ENCODE measurements at regions not wholly inside any gene's neighbourhood (a gene's known extent, or its start where the extent isn't known, plus 50 kb on each side); places are given as distances from the start of the nearest gene placed in this dataset.

DNA sequence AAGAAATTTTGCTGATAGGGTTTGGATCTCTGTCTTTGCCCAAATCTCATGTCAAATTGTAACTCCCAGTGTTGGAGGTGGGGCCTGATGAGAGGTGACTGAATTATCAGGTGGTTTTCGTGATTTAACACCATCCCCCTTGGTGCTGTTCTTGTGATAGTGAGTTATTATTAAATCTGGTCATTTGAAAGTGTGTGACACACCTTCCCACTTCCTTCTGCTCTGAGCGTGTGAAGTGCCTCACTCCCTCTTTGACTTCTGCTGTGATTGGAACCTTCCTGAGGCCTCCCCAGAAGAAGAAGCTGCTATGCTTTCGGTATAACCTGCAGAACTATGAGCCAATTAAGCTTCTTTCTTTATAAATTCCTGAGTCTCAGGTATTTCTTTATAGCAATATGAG lies 632.0 kb downstream of the SLITRK5 start:
- TF ChIP-seq KLF16 (tag by site-specific recombination; IDR thresholded peaks at IDR 0.05) = no peak
- no peak for TF ChIP-seq ZBTB7A (tag by site-specific recombination; IDR thresholded peaks at IDR 0.05; ENCODE audit: low read depth)

Data from HEK293 (cell line).